ENCODE measurements at regions not wholly inside any gene's neighbourhood (a gene's known extent, or its start where the extent isn't known, plus 50 kb on each side); places are given as distances from the start of the nearest gene placed in this dataset.
"Not testable (repeated sequence)": the region's sequence is repeated elsewhere in the genome, so short reads cannot be mapped to it uniquely, and the experiment has no call there.

GRCh38 chr17:55990332-55991006, 162.8 kb upstream of the ANKFN1 start:
- H3K27ac ChIP-seq: no peak overlapping the region
- no peak for DNase-seq (ENCODE audit: low read depth, low spot score)

DNA sequence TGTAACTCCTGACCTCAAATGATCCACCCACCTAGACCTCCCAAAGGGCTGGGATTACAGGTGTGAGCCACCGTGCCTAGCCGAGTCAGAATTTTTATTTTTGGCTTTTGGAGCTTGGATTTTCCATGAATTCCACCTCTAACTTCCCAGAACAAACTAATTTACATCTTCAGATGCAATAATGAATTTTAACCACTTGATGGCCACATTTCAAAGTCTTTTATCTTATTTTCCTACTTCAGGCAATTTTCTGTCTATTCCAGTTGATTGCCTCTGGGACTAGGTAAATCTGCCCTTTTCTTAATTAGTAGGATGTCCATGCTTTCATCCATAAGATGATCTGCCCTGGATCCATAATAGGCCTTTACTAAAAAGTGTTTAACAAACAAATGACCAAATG, 156.4 kb upstream of the ANKFN1 start:
- DNase-seq (ENCODE audit: low read depth, low spot score): no peak
- no peak overlapping the region for H3K27ac ChIP-seq

- no peak overlapping the region for H3K27ac ChIP-seq
- DNase-seq (ENCODE audit: low read depth, low spot score): no peak
Measured at GRCh38 chr17:56000411-56000810, 152.9 kb upstream of the ANKFN1 start.

DNA sequence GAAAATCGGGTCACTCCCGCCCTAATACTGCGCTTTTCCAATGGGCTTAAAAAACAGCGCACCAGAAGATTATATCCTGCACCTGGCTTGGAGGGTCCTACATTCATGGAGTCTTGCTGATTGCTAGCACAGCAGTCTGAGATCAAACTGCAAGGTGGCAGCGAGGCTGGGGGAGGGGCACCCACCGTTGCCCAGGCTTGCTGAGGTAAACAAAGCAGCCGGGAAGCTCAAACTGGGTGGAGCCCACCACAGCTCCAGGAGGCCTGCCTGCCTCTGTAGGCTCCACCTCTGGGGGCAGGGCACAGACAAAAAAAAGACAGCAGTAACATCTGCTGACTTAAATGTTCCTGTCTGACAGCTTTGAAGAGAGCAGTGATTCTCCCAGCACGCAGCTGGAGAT, 150.6 kb upstream of the ANKFN1 start:
- H3K27ac ChIP-seq; DNase-seq (ENCODE audit: low read depth, low spot score): not testable (repeated sequence)

DNA sequence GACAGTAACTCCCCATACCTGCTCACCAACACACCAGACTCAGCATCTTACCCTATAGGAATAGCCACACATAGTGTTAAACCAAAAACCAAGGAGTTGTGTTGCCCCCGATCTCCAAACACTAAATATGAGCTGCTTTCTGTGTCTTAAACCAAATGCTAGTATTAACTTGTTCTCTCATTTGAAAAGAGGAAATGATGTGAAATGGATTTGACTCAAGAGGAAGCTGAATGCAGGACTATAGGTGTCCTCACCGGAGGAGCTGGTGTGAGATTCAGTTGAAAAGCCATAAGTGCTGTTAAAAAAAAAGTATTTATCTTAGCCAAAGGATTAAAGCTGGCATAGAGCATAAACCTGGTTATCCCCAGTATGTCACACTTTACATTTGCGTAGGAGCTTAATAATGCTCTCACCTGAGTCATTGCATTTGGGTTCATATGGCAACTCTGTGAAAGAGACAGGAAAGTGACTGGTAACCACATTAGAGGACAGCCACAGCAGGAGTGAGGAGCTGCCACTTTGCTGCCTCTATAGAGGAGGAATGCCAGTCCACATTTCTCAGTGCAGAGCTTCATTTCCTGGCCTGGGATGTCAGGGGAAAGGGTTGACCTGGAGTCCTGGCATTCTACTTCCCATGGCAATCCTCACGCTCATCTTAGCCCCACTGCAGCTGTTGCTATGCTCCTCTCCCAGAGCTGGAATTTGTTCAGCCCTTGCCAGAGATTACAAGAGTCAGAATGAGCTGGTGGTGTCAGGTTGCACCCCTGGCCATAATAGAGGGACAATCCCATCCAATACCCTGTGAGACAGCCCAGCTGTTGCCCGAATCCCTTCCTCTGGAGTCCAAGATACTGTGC, 143.3 kb upstream of the ANKFN1 start:
- no peak for DNase-seq (ENCODE audit: low read depth, low spot score)
- H3K27ac ChIP-seq: no peak overlapping the region

- H3K27ac ChIP-seq: no peak overlapping the region
- no peak for DNase-seq (ENCODE audit: low read depth, low spot score)
Measured at GRCh38 chr17:56011406-56012131, 141.7 kb upstream of the ANKFN1 start.

DNA sequence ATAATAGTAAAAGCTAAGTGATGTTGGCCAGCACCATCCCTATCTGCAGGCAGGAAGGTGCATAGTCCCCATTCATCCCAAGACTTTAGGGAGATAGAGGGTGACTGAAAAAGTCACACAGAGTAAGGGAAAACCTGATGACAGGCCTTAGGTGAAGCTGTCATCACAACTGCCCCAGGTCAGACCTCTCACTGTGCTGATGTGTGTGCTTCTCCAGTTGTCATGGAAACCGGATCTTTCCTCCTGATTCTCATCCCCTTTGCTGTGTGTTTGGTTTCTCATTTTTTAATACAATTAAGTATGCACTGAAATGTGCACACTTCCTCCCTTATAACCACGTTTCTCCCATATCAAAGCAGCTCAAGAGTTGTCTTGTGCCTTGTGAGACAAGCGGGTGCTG, 135.1 kb upstream of the ANKFN1 start:
- no peak for DNase-seq (ENCODE audit: low read depth, low spot score)
- H3K27ac ChIP-seq: no peak overlapping the region

DNA sequence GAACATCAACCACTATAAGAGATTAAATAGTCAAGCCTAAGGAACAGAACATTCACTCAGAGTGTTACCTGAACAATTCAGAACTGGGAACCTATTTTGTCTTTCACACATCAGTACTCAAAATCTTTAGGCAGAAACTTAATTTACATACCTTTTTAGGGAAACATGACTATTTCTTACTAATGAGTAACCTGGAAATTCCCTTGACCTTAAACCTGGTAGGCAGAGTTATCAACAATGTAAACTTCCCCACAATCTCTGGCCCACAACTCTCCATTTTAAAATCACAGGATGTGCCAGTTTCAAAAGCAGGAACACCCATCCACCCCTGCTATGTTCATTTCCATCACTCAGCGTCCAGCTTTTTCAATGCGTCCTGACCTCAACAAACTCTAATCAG, 132.9 kb upstream of the ANKFN1 start:
- DNase-seq (ENCODE audit: low read depth, low spot score): no peak
- H3K27ac ChIP-seq: no peak overlapping the region

DNA sequence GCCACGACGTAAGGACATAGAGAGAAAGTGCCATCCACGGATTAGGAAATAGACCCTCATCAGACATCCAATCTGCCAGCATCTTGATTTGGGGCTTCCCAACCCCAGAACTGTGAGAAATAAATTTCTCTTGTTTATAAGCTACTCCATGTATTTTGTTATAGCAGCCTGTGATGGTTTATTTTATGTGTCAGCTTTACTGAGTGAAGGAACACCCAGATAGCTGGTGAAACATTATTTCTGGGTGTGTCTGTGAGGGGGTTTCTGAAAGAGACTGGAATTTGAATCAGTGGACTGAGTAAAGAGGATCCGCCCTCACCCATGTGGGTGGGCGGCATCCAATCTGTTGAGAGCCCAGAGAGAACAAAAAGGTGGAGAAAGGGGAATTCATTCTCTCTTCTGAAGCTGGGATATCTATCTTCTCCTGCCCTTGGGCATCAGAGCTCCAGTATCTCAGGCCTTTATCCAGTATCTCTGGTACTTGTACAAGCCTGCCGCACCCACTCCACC, 131.5 kb upstream of the ANKFN1 start:
- no peak overlapping the region for H3K27ac ChIP-seq
- DNase-seq (ENCODE audit: low read depth, low spot score): no peak

DNA sequence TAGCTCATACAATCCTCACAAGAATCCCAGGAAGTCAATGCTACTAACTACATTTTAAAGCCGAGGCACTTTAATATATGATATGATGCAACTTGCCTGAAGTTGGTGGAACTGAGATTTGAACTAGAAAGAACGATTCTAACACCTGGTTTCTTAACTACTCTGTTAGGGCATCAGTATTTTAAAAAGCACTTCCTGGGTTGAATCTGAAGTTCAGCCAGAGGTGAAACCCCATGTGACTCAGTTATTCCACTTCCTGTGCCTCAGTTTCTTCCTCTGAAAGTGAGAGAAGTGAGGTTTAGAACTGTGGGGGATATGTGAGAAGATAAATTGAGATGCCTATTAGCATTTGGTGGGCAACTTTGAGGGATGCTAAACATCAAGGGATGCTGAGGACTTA, 129.4 kb upstream of the ANKFN1 start:
- DNase-seq (ENCODE audit: low read depth, low spot score): no peak

DNA sequence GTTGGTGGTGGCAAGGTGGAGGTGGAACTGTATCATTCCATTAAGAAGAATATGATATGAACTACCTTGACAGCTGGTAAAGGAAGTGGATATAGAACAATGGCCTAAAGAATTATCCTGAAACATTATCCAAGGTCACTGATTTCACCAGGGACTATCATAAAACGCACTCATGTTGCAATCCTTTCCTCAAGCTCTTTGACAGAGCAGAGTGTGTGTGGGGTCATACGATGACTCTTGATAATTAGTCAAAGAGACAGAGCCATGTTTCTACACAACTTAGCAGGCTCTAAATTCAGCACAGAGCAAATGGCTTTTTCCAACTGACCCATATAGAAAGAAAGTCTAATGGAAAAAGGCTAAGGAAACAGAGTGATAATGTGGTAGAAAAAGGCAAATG, 126.4 kb upstream of the ANKFN1 start:
- no peak overlapping the region for H3K27ac ChIP-seq
- DNase-seq (ENCODE audit: low read depth, low spot score): no peak

More for the DNA sequence above, 129.4 kb upstream of the ANKFN1 start:
- H3K27ac ChIP-seq: no peak overlapping the region

DNA sequence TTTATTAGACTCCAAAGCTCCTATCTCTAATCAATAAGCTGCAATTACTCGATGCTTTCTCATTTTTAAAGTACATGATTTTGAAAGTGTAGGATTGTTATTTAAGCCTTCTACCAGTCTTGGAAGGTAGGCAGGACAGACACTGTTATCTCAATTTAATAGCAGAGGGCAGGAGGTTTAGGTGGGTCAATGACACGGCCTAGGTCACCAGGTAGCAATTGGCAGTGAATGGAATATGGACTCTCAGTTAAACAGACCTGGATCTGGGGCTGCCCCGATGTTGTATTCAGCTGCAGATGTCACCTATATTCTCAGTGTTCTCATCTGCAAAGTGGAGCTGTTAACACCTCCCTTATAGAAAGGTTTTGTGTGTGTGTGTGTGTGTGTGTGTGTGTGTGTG, 124.4 kb upstream of the ANKFN1 start:
- H3K27ac ChIP-seq: no peak overlapping the region
- DNase-seq (ENCODE audit: low read depth, low spot score): no peak

DNA sequence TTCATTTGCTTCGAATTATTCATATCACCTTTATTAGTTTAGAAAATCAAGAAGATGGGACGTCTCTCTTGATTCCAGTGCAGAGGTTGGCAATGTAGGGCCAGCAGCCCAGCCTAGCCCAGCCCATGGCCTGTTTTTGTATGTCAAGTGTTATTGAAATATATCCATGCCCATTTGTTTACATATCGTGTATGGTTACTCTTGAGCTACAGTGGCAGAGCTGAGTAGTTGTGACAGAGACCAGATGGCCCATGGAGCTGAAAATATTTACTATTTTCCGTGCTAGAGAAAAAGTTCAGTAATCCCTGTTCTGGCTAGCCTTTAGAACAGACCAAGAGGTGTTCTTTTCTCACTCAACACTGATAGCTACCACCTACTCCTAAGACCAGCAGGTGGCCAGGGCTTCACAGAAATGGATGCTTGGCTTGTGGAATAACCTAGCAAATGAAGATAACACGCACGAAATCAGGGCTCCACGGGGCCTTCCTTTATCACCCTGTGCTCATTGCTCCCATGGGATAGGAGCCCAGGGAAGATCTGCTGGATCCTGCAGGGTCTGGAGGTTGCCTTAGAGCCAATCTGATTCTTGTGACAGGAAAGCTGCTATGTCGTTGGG, 123.2 kb upstream of the ANKFN1 start:
- H3K27ac ChIP-seq: no peak overlapping the region
- no peak for DNase-seq (ENCODE audit: low read depth, low spot score)

DNA sequence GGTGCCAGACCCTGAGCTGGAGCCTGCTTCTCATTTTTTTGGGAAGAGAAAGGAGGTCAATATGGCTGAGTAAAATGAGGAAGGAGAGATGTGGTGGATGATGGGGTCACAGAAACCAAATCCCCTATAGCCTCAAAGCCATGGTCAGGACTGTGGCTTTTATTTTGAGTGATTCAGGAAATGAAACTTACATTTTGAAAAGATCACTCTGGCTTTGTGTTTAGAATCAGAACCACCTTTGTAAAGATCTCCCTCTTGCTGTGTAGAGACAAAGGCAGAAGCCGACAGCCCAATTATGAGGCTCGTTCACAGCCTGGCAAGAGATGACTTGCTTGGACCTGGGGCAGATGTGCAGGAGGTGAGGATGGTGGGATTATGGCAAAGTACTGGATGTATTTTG, 121.6 kb upstream of the ANKFN1 start:
- no peak for DNase-seq (ENCODE audit: low read depth, low spot score)
- no peak overlapping the region for H3K27ac ChIP-seq

DNA sequence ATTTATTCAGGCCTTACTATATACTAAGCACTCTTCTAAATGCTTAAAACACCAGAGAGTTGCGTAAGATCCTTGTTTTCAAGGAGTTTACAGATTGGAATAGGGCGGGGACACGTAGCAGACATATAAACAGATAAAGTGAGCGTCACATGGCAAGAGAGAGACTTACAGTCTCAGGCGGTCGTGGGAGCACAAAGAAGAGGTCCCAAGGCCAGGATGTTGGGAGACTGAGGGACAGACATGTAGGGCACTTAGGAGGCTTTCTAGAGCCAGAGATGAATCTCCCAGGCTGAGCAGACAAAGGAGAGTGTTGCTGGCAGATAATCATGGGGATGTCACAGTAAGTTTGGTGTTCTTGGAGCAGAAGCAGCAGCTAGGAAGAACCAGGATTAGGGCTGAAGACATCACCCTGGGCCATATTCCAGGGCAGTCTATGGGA, 119.1 kb upstream of the ANKFN1 start:
- DNase-seq (ENCODE audit: low read depth, low spot score): no peak
- no peak overlapping the region for H3K27ac ChIP-seq

- no peak overlapping the region for H3K27ac ChIP-seq
- DNase-seq (ENCODE audit: low read depth, low spot score): no peak
Measured at GRCh38 chr17:56038131-56038530, 115.1 kb upstream of the ANKFN1 start.

DNA sequence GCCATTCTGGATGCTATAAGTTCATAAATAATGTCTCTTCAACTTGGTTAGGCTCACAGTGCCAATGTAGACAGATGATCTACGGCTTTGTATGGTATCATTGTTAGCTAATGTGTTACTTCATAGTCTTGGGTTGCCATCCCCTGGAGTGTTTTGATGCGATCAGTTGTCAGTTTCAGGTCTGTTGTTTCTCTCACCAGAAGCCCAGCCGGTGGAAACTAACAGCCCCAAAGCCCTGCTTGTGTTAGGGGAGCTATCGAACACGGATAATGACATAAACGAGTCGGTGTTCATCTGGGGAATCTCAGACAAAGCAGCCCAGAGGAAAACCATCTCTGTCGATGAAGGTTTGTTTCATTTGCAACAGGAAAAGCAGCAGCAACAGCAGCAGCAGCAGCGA, 107.4 kb upstream of the ANKFN1 start:
- no peak for DNase-seq (ENCODE audit: low read depth, low spot score)
- H3K27ac ChIP-seq: no peak overlapping the region

DNA sequence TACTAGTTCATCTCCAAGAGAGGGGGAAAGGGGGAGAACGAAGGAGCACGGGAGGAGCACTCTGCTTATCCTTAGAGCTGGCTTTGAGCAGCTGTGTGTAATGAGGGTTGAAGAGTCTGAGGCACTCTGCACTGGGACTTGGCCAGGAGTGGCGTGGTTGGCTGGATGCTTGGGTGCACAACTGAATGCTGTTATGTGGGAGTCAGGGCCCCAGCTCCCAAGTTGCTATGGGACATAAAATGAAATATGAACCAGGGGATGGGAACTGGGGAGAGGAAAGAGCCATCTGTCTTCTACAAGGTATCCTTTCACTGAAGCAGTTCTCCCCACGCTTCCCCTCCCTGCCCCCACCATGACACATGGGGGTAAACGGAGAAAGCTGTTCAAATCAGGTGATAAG, 105.9 kb upstream of the ANKFN1 start:
- no peak overlapping the region for H3K27ac ChIP-seq
- no peak for DNase-seq (ENCODE audit: low read depth, low spot score)

GRCh38 chr17:56057869-56058268, 95.4 kb upstream of the ANKFN1 start:
- no peak overlapping the region for H3K27ac ChIP-seq
- DNase-seq (ENCODE audit: low read depth, low spot score): no peak

- H3K27ac ChIP-seq: no peak overlapping the region
- no peak for DNase-seq (ENCODE audit: low read depth, low spot score)
Measured at GRCh38 chr17:56064506-56064905, 88.8 kb upstream of the ANKFN1 start.

All from epithelial cell of prostate (primary cell).